ENCODE measurements at regions not wholly inside any gene's neighbourhood (a gene's known extent, or its start where the extent isn't known, plus 50 kb on each side); places are given as distances from the start of the nearest gene placed in this dataset.
"Not testable (repeated sequence)": the region's sequence is repeated elsewhere in the genome, so short reads cannot be mapped to it uniquely, and the experiment has no call there.

GRCh38 chr5:75002271-75002670, 50.1 kb downstream of the GCNT4 start:
- no peak for DNase-seq (ENCODE audit: low read depth, low spot score)

DNA sequence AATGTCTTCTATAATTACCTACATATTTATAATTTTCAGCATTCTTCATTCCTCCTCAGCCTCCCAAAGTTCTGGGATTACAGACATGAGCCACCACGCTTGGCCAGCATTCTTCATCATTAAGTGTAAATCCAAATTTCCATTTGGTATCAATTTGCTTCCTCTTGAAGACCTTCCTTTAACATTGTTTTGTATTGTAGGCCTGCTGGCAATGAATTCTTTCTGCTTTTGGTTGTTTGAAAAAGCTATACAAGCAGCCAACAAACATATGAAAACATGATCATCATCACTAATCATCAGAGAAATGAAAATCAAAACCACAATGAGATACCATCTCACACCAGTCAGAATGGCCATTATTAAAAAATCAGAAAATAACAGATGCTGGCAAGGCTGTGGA, 56.4 kb downstream of the GCNT4 start:
- DNase-seq (ENCODE audit: low read depth, low spot score), result no peak

DNA sequence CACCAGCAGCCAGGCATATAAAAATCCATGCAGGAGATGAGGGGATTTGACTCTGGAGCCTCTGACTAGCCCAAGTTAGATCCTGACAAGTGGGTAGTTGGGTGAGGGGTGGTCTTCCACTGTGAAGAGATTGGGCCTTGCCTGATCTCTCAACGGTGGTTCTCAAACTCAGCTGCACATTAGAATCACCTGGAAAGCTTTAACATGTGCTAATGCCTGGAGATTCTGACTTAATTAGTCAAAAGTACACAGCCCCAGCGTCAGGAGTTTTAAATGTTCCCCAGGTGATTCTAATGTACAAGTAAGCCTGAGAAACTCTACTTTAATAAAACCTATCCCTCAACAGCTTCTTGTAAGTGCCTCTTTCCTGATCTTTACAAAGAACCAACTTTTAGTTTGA, 57.5 kb downstream of the GCNT4 start:
- DNase-seq (ENCODE audit: low read depth, low spot score), result no peak

GRCh38 chr5:74993743-74994142, 58.6 kb downstream of the GCNT4 start:
- no peak for DNase-seq (ENCODE audit: low read depth, low spot score)

DNA sequence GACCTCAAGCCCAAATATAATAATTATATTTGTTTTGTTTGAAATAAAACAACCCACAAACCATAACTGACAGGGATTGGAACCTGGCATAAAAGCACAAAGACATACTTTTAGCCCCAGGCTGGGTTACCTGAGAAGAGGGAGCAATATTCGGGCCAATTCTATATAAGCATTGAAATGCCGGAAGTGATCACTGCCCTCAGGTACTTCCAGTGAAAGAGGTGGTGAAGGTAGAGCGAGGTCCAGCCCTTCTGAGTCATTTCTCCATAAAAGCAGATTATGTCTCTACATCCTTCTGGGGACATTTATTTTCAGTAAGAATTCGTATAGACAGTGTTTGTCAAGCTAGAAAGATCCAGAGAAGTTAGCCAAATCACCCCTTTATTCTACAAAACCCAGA, 59.6 kb downstream of the GCNT4 start:
- no peak for DNase-seq (ENCODE audit: low read depth, low spot score)

- no peak for DNase-seq (ENCODE audit: low read depth, low spot score)
These were observed 60.8 kb downstream of the GCNT4 start for GRCh38 chr5:74991522-74991921.

- DNase-seq (ENCODE audit: low read depth, low spot score), result no peak
These were observed 62.2 kb downstream of the GCNT4 start for GRCh38 chr5:74990194-74990593.

- no peak for DNase-seq (ENCODE audit: low read depth, low spot score)
These were observed 63.9 kb downstream of the GCNT4 start for GRCh38 chr5:74988273-74988983.

DNA sequence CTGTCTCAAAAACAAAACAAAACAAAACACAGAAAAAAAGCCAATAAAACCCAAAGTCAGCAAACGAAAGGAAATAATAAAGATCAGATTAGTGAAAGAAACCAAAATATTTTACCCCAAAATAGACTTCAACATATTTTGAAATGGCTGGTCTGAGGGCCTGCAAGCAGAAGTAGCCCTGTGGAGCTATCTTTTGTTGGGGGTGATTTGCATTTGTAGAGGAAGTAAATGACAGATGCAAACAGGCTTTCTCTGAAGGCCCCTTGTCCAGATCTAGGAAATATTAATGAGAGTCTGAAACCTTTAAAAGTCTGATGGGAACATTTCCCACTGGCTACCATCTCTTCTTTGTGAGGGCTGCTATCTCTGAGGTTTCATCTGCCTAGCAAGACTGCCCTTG, 74.0 kb downstream of the GCNT4 start:
- no peak for DNase-seq (ENCODE audit: low read depth, low spot score)

DNA sequence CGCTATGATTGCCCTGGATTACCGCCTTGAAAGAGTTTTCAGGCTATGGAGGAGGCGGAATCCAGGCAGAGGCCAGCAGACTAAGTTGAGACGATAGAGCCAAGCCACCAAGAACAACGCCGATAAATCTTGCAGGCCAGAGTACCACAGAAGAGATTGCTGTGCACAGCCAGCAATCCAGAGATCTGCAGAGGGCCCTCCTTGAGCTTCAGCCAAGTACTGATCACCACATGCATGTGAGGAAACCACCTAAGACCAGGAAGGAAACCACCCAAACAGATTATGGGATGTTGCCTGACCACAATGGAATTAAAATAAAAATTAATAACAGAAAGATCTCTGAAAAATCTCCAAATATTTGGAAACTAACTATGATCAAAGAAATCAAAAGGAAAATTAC, 74.9 kb downstream of the GCNT4 start:
- no peak for DNase-seq (ENCODE audit: low read depth, low spot score)

DNA sequence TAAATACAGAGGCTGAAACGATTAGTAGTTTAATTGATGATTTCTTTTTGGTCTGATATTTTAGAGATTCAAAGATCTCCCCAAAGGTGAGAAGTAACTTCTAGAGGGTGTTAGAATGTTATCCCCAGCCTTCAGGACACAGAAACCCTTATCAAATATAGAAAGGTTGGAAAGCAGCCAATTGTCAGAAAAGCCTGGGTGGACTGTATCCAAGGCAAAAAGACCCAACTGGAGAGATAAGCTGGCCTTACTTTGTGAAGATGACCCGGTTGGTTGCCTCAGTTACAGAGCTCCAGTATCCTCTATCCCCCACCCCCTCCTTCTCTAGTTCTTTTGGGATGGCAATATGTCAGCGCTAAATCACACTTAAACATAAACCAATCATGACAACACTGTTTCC, 75.7 kb downstream of the GCNT4 start:
- no peak for DNase-seq (ENCODE audit: low read depth, low spot score)

GRCh38 chr5:74975582-74975981, 76.8 kb downstream of the GCNT4 start:
- DNase-seq (ENCODE audit: low read depth, low spot score), result no peak

DNA sequence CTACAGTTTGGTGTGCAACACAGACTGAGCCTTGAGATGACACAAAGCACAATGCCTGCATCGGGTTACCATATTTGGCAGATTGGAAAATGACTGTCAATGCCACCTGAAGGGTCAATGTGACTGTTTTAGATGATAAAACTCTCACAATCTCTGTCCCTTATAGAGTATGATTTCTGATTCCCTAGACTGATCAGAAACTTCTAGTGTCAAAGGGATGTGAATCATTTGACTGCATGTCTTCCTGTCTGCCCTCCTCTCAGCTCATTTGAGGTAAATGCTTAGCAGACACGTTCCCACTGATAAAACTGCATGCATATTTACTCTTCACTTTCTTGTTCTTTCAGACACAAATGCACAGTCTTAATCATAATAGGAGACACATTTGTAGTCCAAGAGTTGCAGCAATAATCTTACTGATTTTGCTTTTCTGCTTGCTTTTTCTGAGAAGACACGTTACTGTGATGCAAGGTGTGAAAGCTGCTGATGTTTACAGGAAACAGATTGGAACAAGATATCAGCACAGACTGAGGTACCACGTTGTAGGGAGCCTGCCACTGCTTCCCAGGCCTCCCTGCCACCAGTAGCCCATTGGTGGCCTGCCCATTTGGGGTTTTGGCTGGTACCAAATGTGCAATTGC, 77.8 kb downstream of the GCNT4 start:
- no peak for DNase-seq (ENCODE audit: low read depth, low spot score)

GRCh38 chr5:74973694-74974093, 78.7 kb downstream of the GCNT4 start:
- no peak for DNase-seq (ENCODE audit: low read depth, low spot score)

DNA sequence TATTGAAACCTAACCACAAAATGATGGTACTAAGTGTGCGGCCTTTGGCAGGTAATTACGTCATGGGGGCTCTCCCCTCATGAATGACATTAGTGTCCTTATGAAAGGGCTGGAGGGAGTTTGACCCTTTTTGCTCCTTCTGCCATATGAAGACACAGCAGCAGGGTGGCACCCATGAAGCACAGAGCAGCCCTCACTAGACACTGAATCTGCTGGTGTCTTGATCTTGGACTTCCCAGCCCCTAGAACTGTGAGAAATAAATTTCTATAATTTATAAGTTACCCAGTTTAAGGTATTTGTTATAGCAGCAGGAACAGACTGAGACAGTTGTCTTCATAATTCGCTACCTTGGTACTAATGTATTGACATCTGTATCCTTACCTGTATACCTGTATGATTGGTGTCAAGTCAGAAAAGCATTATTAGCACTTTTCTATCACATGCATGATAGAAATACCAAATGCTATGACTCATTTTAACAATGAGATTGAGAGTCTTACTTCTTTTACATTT, 80.4 kb downstream of the GCNT4 start:
- no peak for DNase-seq (ENCODE audit: low read depth, low spot score)

GRCh38 chr5:74970891-74971290, 81.5 kb downstream of the GCNT4 start:
- DNase-seq (ENCODE audit: low read depth, low spot score), result not testable (repeated sequence)

- no peak for DNase-seq (ENCODE audit: low read depth, low spot score)
These were observed 82.6 kb downstream of the GCNT4 start for GRCh38 chr5:74969726-74970125.

- no peak for DNase-seq (ENCODE audit: low read depth, low spot score)
These were observed 86.0 kb downstream of the GCNT4 start for GRCh38 chr5:74966141-74967026.

- DNase-seq (ENCODE audit: low read depth, low spot score), result no peak
These were observed 89.0 kb downstream of the GCNT4 start for GRCh38 chr5:74963407-74963806.

- DNase-seq (ENCODE audit: low read depth, low spot score), result no peak
These were observed 91.7 kb upstream of the FAM169A start for GRCh38 chr5:74957906-74958305.

DNA sequence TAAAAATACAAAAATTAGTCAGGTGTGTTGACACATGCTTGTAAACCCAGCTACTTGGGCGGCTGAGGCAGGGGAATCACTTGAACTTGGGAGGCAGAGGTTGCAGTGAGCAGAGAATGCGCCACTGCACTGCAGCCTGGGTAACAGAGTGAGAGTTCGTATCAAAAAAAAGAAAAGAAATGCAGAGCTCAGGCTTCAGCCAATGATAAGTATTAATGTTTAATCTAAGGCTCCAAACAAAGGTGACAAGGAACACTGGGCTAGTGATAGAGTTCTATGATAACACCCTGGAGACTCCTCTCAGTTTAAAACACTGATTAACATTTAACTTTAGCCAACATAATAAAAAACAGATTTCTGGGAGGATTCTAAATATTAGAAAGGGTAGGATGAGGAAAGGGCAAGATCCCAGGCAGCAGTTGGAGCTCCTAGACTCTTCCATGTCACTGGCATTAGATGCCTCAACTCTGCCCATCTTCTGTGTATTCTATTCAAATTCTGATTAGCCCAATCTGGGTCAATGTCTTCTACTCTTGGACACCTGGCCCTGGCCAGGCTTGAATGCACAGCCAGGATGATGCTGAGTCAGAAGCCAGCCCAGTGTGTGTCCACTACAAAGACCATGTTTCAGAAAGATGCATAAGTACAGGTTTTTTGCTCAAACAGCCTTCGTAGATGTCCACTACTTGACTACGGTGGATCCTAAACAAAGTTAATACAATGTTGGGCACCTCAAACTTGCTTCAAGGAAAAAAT, 91.0 kb upstream of the FAM169A start:
- DNase-seq (ENCODE audit: low read depth, low spot score), result no peak

GRCh38 chr5:74956278-74956677, 90.1 kb upstream of the FAM169A start:
- DNase-seq (ENCODE audit: low read depth, low spot score), result no peak

All from ELF-1 (cell line).